Central memory CD8-positive, alpha-beta T cell (primary cell): ENCODE measurements at regions not wholly inside any gene's neighbourhood (a gene's known extent, or its start where the extent isn't known, plus 50 kb on each side); places are given as distances from the start of the nearest gene placed in this dataset.

Experiments
- ATAC-seq: fragments of 150-1000 bp; cut with Tn5 transposase; replicated peaks from 2 replicates; pipeline ENCODE4 v1.10.0; 2022; ENCODE audit warnings: mild to moderate bottlenecking, moderate FRiP score, moderate number of reproducible peaks; ENCODE audit not compliant: poor library complexity, severe bottlenecking; ENCODE audit errors: extremely low read depth
- DNase-seq, 2 donors: peaks; one replicate each; pipeline ENCODE4 v3.0.0; 2021; ENCODE audit warnings: low spot score in 2 of 2
- H3K27ac Mint-ChIP-seq: one replicate; pipeline ENCODE4 v1.8.0; 2022; ENCODE audit warnings: low read depth, mild to moderate bottlenecking, moderate library complexity, mixed read lengths
- H3K27me3 Mint-ChIP-seq: one replicate; pipeline ENCODE4 v1.8.0; 2022; ENCODE audit warnings: mixed read lengths
- H3K36me3 Mint-ChIP-seq: one replicate; pipeline ENCODE4 v1.8.0; 2022; ENCODE audit warnings: mild to moderate bottlenecking, moderate library complexity, mixed read lengths; ENCODE audit not compliant: insufficient read depth
- H3K4me1 Mint-ChIP-seq: one replicate; pipeline ENCODE4 v1.8.0; 2022; ENCODE audit warnings: mixed read lengths
- H3K4me3 Mint-ChIP-seq: one replicate; pipeline ENCODE4 v1.8.0; 2022; ENCODE audit warnings: mild to moderate bottlenecking, moderate library complexity, mixed read lengths
- H3K9me3 Mint-ChIP-seq: one replicate; pipeline ENCODE4 v1.8.0; 2022; ENCODE audit warnings: mixed read lengths

- Mint-ChIP-seq H3K4me1 (no peaks in the 10 kb centered on the region), H3K4me3 (no peak overlapping the region), H3K9me3 (no peaks in the 10 kb centered on the region), H3K27ac (no peak overlapping the region), H3K36me3 (no peaks in the 10 kb centered on the region), H3K27me3 (no peaks in the 10 kb centered on the region)
- ATAC-seq, result no peak
- no peak for DNase-seq
Measured at GRCh38 chr2:16263241-16263890, 323.0 kb downstream of the MYCN start.

GRCh38 chr2:16262526-16263178 lies 322.3 kb downstream of the MYCN start:
- Mint-ChIP-seq H3K36me3 (no peaks in the 10 kb centered on the region), H3K9me3 (no peaks in the 10 kb centered on the region), H3K4me3 (no peak overlapping the region), H3K4me1 (no peaks in the 10 kb centered on the region), H3K27me3 (no peaks in the 10 kb centered on the region), H3K27ac (no peak overlapping the region)
- DNase-seq (no peak), ATAC-seq (no peak)

- Mint-ChIP-seq H3K27ac (no peak overlapping the region), H3K4me1 (no peaks in the 10 kb centered on the region)
Measured at GRCh38 chr2:16261791-16262190, 321.4 kb downstream of the MYCN start.

DNA sequence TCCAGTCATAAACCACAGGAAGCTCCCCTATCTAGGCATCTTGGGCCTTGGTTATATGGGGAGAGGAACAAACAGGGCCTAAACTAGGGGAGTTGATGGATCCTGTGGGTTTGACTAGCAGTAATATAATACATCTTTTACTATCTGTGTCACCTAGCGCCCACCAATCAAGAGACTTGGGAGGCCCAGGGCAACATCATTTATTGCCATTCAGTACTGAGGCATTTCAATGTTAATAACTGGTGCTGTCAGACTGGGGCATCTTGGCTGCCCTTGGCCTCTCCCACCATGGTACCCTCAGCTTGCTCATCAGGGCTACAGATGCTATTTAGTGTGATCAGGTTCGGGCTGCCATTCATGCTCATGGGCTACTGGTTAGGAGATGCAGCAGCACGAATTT lies 320.7 kb downstream of the MYCN start:
- no peaks in the 10 kb centered on the region for H3K9me3 Mint-ChIP-seq
- no peaks in the 10 kb centered on the region for H3K36me3 Mint-ChIP-seq

More at GRCh38 chr2:16261791-16262190, 321.4 kb downstream of the MYCN start:
- ATAC-seq (no peak), DNase-seq (no peak)
- H3K27me3 Mint-ChIP-seq, result no peaks in the 10 kb centered on the region
- no peaks in the 10 kb centered on the region for H3K9me3 Mint-ChIP-seq
- H3K4me3 Mint-ChIP-seq, result no peak overlapping the region
- H3K36me3 Mint-ChIP-seq, result no peaks in the 10 kb centered on the region

GRCh38 chr2:16260041-16260830 lies 319.9 kb downstream of the MYCN start:
- ATAC-seq, result no peak
- DNase-seq, result no peak
- no peaks in the 10 kb centered on the region for H3K36me3 Mint-ChIP-seq
- no peaks in the 10 kb centered on the region for H3K4me1 Mint-ChIP-seq
- H3K9me3 Mint-ChIP-seq, result no peaks in the 10 kb centered on the region
- no peaks in the 10 kb centered on the region for H3K27me3 Mint-ChIP-seq
- no peak overlapping the region for H3K27ac Mint-ChIP-seq
- H3K4me3 Mint-ChIP-seq, result no peak overlapping the region

More for the DNA sequence above, 320.7 kb downstream of the MYCN start:
- Mint-ChIP-seq H3K4me1 (no peaks in the 10 kb centered on the region), H3K27ac (no peak overlapping the region), H3K27me3 (no peaks in the 10 kb centered on the region), H3K4me3 (no peak overlapping the region)
- ATAC-seq (no peak), DNase-seq (no peak)

DNA sequence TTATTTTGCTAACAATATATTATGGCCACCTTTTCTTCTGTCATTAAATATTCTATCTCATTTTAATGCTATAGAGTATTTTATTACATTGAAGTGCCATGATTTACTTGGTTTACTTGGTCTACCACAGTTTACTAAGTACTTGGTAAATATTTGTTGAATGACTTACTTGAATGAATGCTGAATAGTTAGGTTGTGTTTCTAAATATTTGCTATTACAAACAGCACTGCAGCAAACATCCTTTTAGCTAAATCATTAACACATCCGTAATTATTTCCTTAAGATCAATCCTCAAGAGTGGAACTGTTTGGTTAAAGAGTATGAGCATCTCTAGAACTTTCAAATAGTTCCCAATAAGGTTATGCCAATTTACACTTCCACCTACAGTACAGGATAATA lies 318.7 kb downstream of the MYCN start:
- H3K27me3 Mint-ChIP-seq, result peaks cover 11% of the 10 kb centered on the region
- H3K36me3 Mint-ChIP-seq, result no peaks in the 10 kb centered on the region
- ATAC-seq (no peak), DNase-seq (no peak)
- no peak overlapping the region for H3K4me3 Mint-ChIP-seq
- no peaks in the 10 kb centered on the region for H3K4me1 Mint-ChIP-seq
- H3K27ac Mint-ChIP-seq, result no peak overlapping the region
- H3K9me3 Mint-ChIP-seq, result peaks cover 6% of the 10 kb centered on the region

DNA sequence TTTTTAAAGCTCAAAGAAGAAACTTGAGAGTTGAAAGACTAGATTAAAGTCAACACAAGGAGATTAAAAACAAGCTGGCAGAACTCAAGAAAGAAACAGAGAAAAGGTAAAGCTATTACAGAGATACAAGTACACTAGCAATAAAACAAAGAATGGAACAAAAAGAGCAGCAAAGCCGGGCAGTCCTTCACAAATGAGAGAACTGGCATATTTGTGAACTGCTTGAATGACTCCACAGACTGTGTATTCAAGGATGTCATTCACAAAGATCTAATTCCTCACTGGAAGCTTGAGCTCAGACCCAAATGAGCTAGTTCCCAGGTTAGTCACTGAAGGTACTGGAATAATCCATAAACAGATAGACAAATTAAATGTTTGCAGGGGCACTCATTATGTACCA lies 318.0 kb downstream of the MYCN start:
- H3K4me1 Mint-ChIP-seq, result no peaks in the 10 kb centered on the region
- peaks cover 6% of the 10 kb centered on the region for H3K9me3 Mint-ChIP-seq
- ATAC-seq (no peak), DNase-seq (no peak)
- no peak overlapping the region for H3K4me3 Mint-ChIP-seq
- H3K27ac Mint-ChIP-seq, result no peak overlapping the region
- peaks cover 11% of the 10 kb centered on the region for H3K27me3 Mint-ChIP-seq
- H3K36me3 Mint-ChIP-seq, result no peaks in the 10 kb centered on the region

GRCh38 chr2:16257322-16258028 lies 317.1 kb downstream of the MYCN start:
- no peaks in the 10 kb centered on the region for H3K36me3 Mint-ChIP-seq
- peaks cover 6% of the 10 kb centered on the region for H3K9me3 Mint-ChIP-seq
- H3K4me3 Mint-ChIP-seq, result no peak overlapping the region
- DNase-seq (no peak), ATAC-seq (no peak)
- no peak overlapping the region for H3K27ac Mint-ChIP-seq
- no peaks in the 10 kb centered on the region for H3K4me1 Mint-ChIP-seq
- peaks cover 11% of the 10 kb centered on the region for H3K27me3 Mint-ChIP-seq

DNA sequence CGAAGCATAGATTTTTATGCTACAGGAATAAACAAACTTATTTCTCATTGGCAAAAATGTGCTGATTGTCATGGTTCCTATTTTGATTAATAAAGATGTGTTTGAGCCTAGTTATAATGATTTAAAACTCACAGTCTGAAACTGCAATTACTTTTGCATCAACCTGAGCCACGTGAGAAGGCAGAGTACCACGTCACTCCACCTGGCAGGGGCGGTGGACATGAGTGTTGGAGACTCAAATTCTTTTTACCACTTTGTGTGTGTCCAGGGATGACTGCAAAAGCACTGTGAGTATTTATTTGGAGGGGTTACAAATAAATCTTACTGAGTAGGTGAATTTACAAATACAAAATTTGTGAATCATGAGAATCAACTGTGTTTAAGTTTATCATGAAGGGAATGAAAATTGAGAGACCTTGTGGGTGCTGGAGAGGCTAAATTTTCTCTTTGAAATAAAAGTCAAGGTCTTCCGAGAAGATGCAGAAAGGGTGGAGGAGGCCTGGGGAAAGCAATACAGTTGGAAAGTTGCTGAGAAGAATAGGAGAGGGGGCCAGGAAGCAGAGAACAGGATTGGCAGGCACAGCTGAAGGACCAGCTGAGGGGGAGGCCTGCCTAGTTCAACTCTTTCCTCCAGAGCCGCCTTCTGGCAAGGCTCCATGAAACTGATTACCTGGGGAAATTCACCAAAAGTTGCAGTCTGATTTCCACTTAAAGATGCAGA lies 316.4 kb downstream of the MYCN start:
- Mint-ChIP-seq H3K4me1 (no peaks in the 10 kb centered on the region), H3K9me3 (peaks cover 6% of the 10 kb centered on the region), H3K27me3 (peaks cover 11% of the 10 kb centered on the region), H3K36me3 (no peaks in the 10 kb centered on the region), H3K27ac (no peak overlapping the region), H3K4me3 (no peak overlapping the region)
- DNase-seq, result no peak
- ATAC-seq, result no peak

- ATAC-seq (no peak), DNase-seq (no peak)
- Mint-ChIP-seq H3K27ac (no peak overlapping the region), H3K9me3 (peaks cover 6% of the 10 kb centered on the region), H3K36me3 (no peaks in the 10 kb centered on the region), H3K4me1 (no peaks in the 10 kb centered on the region), H3K27me3 (peaks cover 11% of the 10 kb centered on the region), H3K4me3 (no peak overlapping the region)
Measured at GRCh38 chr2:16255120-16255519, 314.8 kb downstream of the MYCN start.

- no peaks in the 10 kb centered on the region for H3K36me3 Mint-ChIP-seq
- ATAC-seq (no peak), DNase-seq (no peak)
- peaks cover 11% of the 10 kb centered on the region for H3K27me3 Mint-ChIP-seq
- no peak overlapping the region for H3K4me3 Mint-ChIP-seq
- peaks cover 6% of the 10 kb centered on the region for H3K9me3 Mint-ChIP-seq
- no peak overlapping the region for H3K27ac Mint-ChIP-seq
- H3K4me1 Mint-ChIP-seq, result no peaks in the 10 kb centered on the region
Measured at GRCh38 chr2:16254356-16254965, 314.1 kb downstream of the MYCN start.

GRCh38 chr2:16253291-16253690 lies 312.9 kb downstream of the MYCN start:
- ATAC-seq, result no peak
- Mint-ChIP-seq H3K9me3 (peaks cover 6% of the 10 kb centered on the region), H3K4me1 (no peaks in the 10 kb centered on the region), H3K36me3 (no peaks in the 10 kb centered on the region), H3K27ac (no peak overlapping the region), H3K4me3 (no peak overlapping the region), H3K27me3 (peaks cover 11% of the 10 kb centered on the region)
- no peak for DNase-seq
